GM19351 (cell line): ENCODE measurements at regions not wholly inside any gene's neighbourhood (a gene's known extent, or its start where the extent isn't known, plus 50 kb on each side); places are given as distances from the start of the nearest gene placed in this dataset.
"Not testable (repeated sequence)": the region's sequence is repeated elsewhere in the genome, so short reads cannot be mapped to it uniquely, and the experiment has no call there.

Source experiments
- ATAC-seq: cut with Tn5 transposase; IDR thresholded peaks from one replicate; pipeline ENCODE4 v1.9.1; 2021; ENCODE audit warnings: mild to moderate bottlenecking, moderate library complexity; ENCODE audit not compliant: unreplicated experiment

- ATAC-seq = no peak
Observed at GRCh38 chr7:109873296-109873695, 1217.6 kb upstream of the LRRN3 start.

GRCh38 chr7:109879287-109879828 is 1211.6 kb upstream of the LRRN3 start:
- no peak for ATAC-seq

- ATAC-seq = no peak
Observed at GRCh38 chr7:109890622-109891021, 1200.3 kb upstream of the LRRN3 start.

GRCh38 chr7:109893231-109893630 is 1197.7 kb upstream of the LRRN3 start:
- ATAC-seq = no peak

- ATAC-seq = no peak
Observed at GRCh38 chr7:109895536-109895935, 1195.4 kb upstream of the LRRN3 start.

GRCh38 chr7:109901926-109902325 is 1189.0 kb upstream of the LRRN3 start:
- ATAC-seq = no peak

- ATAC-seq = not testable (repeated sequence)
Observed at GRCh38 chr7:109905368-109906065, 1185.4 kb upstream of the LRRN3 start.

GRCh38 chr7:109915670-109916069 is 1175.3 kb upstream of the LRRN3 start:
- no peak for ATAC-seq

GRCh38 chr7:109926738-109927137 is 1164.2 kb upstream of the LRRN3 start:
- ATAC-seq = no peak

- ATAC-seq = no peak
Observed at GRCh38 chr7:109930049-109930448, 1160.9 kb upstream of the LRRN3 start.

- no peak for ATAC-seq
Observed at GRCh38 chr7:109939207-109939606, 1151.7 kb upstream of the LRRN3 start.

GRCh38 chr7:109945820-109946518 is 1145.0 kb upstream of the LRRN3 start:
- ATAC-seq = no peak

- ATAC-seq = no peak
Observed at GRCh38 chr7:109950256-109950655, 1140.7 kb upstream of the LRRN3 start.

GRCh38 chr7:109950821-109951564 is 1139.9 kb upstream of the LRRN3 start:
- no peak for ATAC-seq

GRCh38 chr7:109951565-109951928 is 1139.4 kb upstream of the LRRN3 start:
- no peak for ATAC-seq

GRCh38 chr7:109955986-109956385 is 1134.9 kb upstream of the LRRN3 start:
- no peak for ATAC-seq

- ATAC-seq = no peak
Observed at GRCh38 chr7:109956916-109957315, 1134.0 kb upstream of the LRRN3 start.

GRCh38 chr7:109963741-109964140 is 1127.2 kb upstream of the LRRN3 start:
- ATAC-seq = no peak

GRCh38 chr7:109964780-109965179 is 1126.1 kb upstream of the LRRN3 start:
- no peak for ATAC-seq

GRCh38 chr7:109967406-109967805 is 1123.5 kb upstream of the LRRN3 start:
- ATAC-seq = no peak

- ATAC-seq = no peak
Observed at GRCh38 chr7:109983618-109984017, 1107.3 kb upstream of the LRRN3 start.

GRCh38 chr7:109984729-109985128 is 1106.2 kb upstream of the LRRN3 start:
- no peak for ATAC-seq
